Stimulated activated memory B cell treated with anti-CD40 and anti-IgM and Interleukin-4, amounts not matched to agents 10 μg/mL and 1 μg/mL and 100 μg/mL, for 72 hours (primary cell): ENCODE measurements at regions not wholly inside any gene's neighbourhood (a gene's known extent, or its start where the extent isn't known, plus 50 kb on each side); places are given as distances from the start of the nearest gene placed in this dataset.

ENCODE experiments used
- ATAC-seq: fragments of 150-1000 bp; cut with Tn5 transposase; 2 replicates; pipeline ENCODE4 v1.10.0; 2021
- H3K27ac Mint-ChIP-seq: one replicate; pipeline ENCODE4 v1.8.0; 2022; ENCODE audit warnings: mild to moderate bottlenecking, mixed read lengths
- H3K27me3 Mint-ChIP-seq: one replicate; pipeline ENCODE4 v1.8.0; 2022; ENCODE audit warnings: mixed read lengths
- H3K36me3 Mint-ChIP-seq: one replicate; pipeline ENCODE4 v1.8.0; 2022; ENCODE audit warnings: mixed read lengths
- H3K4me1 Mint-ChIP-seq: one replicate; pipeline ENCODE4 v1.8.0; 2022; ENCODE audit warnings: mixed read lengths
- H3K4me3 Mint-ChIP-seq: one replicate; pipeline ENCODE4 v1.8.0; 2022; ENCODE audit warnings: mild to moderate bottlenecking, moderate library complexity, mixed read lengths
- H3K9me3 Mint-ChIP-seq: one replicate; pipeline ENCODE4 v1.8.0; 2022; ENCODE audit warnings: mixed read lengths

GRCh38 chr12:19044891-19045290 is 84.6 kb upstream of the PLEKHA5 start:
- ATAC-seq: no peak
- H3K36me3 Mint-ChIP-seq: no peaks in the 10 kb centered on the region
- no peaks in the 10 kb centered on the region for H3K27me3 Mint-ChIP-seq
- H3K9me3 Mint-ChIP-seq: peaks cover 9% of the 10 kb centered on the region
- H3K27ac Mint-ChIP-seq: no peak overlapping the region
- H3K4me1 Mint-ChIP-seq: no peaks in the 10 kb centered on the region
- no peak overlapping the region for H3K4me3 Mint-ChIP-seq

- Mint-ChIP-seq H3K4me3 (no peak overlapping the region), H3K9me3 (peaks cover 9% of the 10 kb centered on the region), H3K27ac (no peak overlapping the region)
These were observed 84.1 kb upstream of the PLEKHA5 start for GRCh38 chr12:19045426-19045825.

DNA sequence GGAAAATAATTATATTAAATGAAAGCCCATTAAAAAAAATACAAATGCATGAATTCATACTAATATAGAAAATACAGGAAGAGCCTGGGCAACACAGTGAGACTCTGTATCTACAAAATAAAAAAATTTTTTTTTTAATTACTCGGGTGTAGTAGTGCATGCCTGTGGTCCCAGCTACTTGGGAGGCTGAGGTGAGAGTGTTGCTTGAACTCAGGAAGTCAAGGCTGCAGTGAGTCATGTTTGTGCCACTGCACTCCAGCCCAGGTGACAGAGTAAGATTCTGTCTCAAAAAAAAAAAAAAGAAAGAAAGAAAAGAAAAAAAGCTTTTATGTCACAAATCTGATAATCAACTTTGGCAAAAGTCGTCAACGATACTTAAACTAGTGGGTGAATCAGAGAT is 80.6 kb upstream of the PLEKHA5 start:
- Mint-ChIP-seq H3K27me3 (no peaks in the 10 kb centered on the region), H3K9me3 (peaks cover 10% of the 10 kb centered on the region), H3K27ac (no peak overlapping the region), H3K36me3 (no peaks in the 10 kb centered on the region), H3K4me1 (no peaks in the 10 kb centered on the region), H3K4me3 (no peak overlapping the region)
- ATAC-seq: no peak

More at GRCh38 chr12:19045426-19045825, 84.1 kb upstream of the PLEKHA5 start:
- Mint-ChIP-seq H3K27me3 (no peaks in the 10 kb centered on the region), H3K4me1 (no peaks in the 10 kb centered on the region), H3K36me3 (no peaks in the 10 kb centered on the region)
- ATAC-seq: no peak

DNA sequence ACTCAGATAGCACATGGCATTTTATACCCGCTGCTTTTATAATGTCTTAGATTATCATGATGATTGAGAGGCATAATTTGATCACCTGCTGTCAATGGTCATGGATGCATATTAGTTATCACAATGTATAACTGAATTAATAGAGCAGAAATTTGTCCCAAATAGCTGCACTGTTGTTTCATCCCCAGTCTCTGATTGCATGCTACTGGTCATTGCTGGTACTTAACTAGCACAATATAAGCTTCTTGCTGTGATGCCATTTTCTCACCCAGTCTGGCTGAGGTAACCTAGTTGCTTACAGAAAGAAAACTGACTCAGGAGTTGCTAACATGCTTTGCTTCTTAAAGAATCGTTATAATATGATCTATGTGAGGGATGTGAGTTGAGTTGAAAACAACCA is 76.8 kb upstream of the PLEKHA5 start:
- Mint-ChIP-seq H3K4me3 (no peak overlapping the region), H3K4me1 (no peaks in the 10 kb centered on the region), H3K36me3 (no peaks in the 10 kb centered on the region), H3K9me3 (peaks cover 4% of the 10 kb centered on the region), H3K27me3 (no peaks in the 10 kb centered on the region), H3K27ac (no peak overlapping the region)
- ATAC-seq: no peak

DNA sequence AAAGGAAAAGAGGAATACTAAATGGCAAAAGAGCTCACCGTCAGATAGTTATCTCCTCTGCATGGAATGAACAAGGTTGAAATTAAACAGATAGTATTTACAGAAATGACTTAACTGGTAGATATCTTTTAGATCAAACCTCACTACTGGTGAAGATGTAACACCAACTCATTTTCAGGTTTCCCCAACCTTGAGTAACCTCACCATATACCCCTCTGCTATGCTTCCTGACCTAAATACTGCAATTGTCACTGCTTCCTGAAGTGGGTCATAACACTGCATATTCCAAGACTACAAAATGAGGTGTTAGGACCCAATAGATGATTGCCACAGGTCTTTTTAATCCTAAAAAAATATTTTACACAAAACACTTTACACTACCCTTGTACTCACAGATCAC is 76.3 kb upstream of the PLEKHA5 start:
- Mint-ChIP-seq H3K27ac (no peak overlapping the region), H3K4me3 (no peak overlapping the region)

GRCh38 chr12:19054035-19054434 is 75.5 kb upstream of the PLEKHA5 start:
- Mint-ChIP-seq H3K4me3 (no peak overlapping the region), H3K4me1 (no peaks in the 10 kb centered on the region), H3K27ac (no peak overlapping the region), H3K27me3 (no peaks in the 10 kb centered on the region), H3K9me3 (peaks cover 4% of the 10 kb centered on the region), H3K36me3 (no peaks in the 10 kb centered on the region)
- ATAC-seq: no peak

More for the DNA sequence above, 76.3 kb upstream of the PLEKHA5 start:
- Mint-ChIP-seq H3K4me1 (no peaks in the 10 kb centered on the region), H3K36me3 (no peaks in the 10 kb centered on the region), H3K27me3 (no peaks in the 10 kb centered on the region), H3K9me3 (peaks cover 4% of the 10 kb centered on the region)
- ATAC-seq: no peak

- no peaks in the 10 kb centered on the region for H3K36me3 Mint-ChIP-seq
- H3K9me3 Mint-ChIP-seq: peaks cover 4% of the 10 kb centered on the region
These were observed 73.9 kb upstream of the PLEKHA5 start for GRCh38 chr12:19055589-19055988.

DNA sequence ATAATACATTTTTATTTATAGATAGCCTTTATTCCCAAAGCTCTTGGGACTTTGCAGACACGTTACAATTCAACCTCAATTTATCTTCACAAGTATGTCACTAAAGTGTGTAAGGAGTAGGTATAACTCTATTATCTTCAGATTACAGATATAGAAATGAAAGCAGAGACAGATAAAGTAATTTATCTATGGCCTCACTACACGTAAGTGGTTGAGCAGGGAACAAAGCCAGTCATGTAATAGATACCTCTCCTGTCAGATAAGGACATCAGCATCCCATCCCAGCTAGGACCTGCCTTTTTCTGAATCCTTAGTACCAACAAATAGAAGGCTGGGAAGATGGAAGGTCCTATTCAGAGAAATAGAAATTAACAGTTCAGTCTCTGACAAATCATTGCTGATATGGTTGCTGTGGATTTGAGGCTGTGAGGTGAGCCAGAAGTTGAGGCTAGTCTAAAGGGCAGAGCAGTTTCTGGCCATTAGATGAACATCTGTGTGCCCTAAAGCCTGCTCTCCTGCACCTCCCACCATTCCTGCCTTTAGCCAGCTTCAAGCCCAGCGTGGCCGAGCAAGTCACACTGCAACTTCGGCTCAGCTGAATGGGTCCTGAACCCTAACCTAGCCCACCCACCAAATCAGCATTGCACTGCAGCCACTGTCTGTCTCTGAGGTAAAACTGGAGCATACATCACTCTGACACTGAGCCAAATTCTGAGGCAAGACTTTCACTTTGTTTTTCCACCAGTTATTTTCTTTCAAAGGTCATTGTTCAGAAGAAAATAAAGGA is 71.1 kb upstream of the PLEKHA5 start:
- Mint-ChIP-seq H3K27me3 (no peaks in the 10 kb centered on the region), H3K9me3 (no peaks in the 10 kb centered on the region), H3K4me1 (no peaks in the 10 kb centered on the region), H3K4me3 (no peak overlapping the region), H3K36me3 (no peaks in the 10 kb centered on the region), H3K27ac (no peak overlapping the region)
- ATAC-seq: no peak

More at GRCh38 chr12:19055589-19055988, 73.9 kb upstream of the PLEKHA5 start:
- no peaks in the 10 kb centered on the region for H3K27me3 Mint-ChIP-seq
- ATAC-seq: no peak
- no peaks in the 10 kb centered on the region for H3K4me1 Mint-ChIP-seq
- H3K4me3 Mint-ChIP-seq: no peak overlapping the region
- H3K27ac Mint-ChIP-seq: no peak overlapping the region

DNA sequence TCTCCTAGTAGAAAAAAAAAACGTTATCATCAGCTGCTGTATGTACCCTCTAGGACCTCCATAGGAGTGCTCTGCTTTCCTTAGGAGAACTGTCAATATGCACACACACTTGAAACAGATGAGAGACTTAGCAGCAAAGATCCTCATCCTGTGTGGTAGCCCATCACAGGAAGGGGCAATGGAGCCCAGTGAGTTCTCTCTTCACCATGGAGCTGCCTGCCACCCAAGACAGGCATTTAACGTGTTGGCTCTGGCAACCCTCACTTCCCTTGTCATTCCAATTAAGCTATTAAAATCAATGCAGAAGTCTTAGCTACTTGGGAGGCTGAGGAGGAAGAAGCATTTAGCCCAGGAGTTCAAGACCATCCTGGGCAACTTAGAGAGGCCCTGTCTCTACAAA is 64.8 kb upstream of the PLEKHA5 start:
- H3K36me3 Mint-ChIP-seq: no peaks in the 10 kb centered on the region
- ATAC-seq: no peak
- no peaks in the 10 kb centered on the region for H3K9me3 Mint-ChIP-seq
- H3K27me3 Mint-ChIP-seq: no peaks in the 10 kb centered on the region
- H3K27ac Mint-ChIP-seq: no peak overlapping the region
- H3K4me3 Mint-ChIP-seq: no peak overlapping the region
- H3K4me1 Mint-ChIP-seq: no peaks in the 10 kb centered on the region

DNA sequence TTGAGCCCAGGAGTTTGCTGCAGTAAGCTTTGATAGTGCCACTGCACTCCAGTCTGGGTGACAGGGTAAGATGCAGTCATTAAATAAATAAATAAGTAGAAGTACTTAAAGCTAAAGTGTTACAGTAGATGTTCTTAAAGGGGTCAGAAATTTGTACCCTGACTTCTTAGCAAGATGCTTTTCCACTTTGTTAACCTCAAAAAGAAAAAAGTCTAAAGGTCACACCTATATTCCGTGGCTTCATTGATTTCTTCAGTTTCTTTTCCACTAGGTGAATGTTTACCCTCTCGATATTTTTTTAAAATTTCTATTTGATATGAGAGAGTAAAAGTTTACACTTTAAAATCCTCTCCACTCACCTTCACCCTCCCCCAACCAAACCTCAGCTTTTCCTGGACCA is 64.3 kb upstream of the PLEKHA5 start:
- Mint-ChIP-seq H3K27me3 (no peaks in the 10 kb centered on the region), H3K27ac (no peak overlapping the region), H3K4me3 (no peak overlapping the region), H3K4me1 (no peaks in the 10 kb centered on the region), H3K9me3 (no peaks in the 10 kb centered on the region), H3K36me3 (no peaks in the 10 kb centered on the region)
- ATAC-seq: no peak

GRCh38 chr12:19065871-19066270 is 63.7 kb upstream of the PLEKHA5 start:
- H3K4me1 Mint-ChIP-seq: no peaks in the 10 kb centered on the region
- no peak overlapping the region for H3K4me3 Mint-ChIP-seq
- no peaks in the 10 kb centered on the region for H3K27me3 Mint-ChIP-seq
- H3K9me3 Mint-ChIP-seq: no peaks in the 10 kb centered on the region
- no peak for ATAC-seq
- no peaks in the 10 kb centered on the region for H3K36me3 Mint-ChIP-seq
- no peak overlapping the region for H3K27ac Mint-ChIP-seq

- H3K27me3 Mint-ChIP-seq: no peaks in the 10 kb centered on the region
- ATAC-seq: no peak
- H3K27ac Mint-ChIP-seq: no peak overlapping the region
- no peaks in the 10 kb centered on the region for H3K36me3 Mint-ChIP-seq
- H3K4me3 Mint-ChIP-seq: no peak overlapping the region
- H3K4me1 Mint-ChIP-seq: no peaks in the 10 kb centered on the region
- H3K9me3 Mint-ChIP-seq: no peaks in the 10 kb centered on the region
These were observed 63.0 kb upstream of the PLEKHA5 start for GRCh38 chr12:19066475-19067001.

DNA sequence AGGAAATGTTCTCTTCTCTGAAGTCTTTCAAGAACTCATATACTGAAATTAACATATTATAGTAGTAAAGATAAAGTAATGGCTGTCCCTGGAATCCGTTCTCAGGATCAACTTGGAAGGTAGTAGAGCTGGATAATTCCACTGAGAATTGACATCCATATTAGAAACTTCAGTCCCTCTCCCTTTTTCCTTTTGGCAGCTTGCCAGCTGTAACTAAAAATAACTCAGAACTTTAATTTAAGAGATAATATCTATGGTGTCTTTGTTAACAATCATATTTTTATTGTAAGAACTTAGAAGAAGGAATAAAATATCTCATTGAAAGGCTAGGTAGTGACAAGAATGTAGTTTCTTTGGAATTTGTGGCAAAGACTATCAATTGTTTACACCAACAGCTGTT is 61.4 kb upstream of the PLEKHA5 start:
- Mint-ChIP-seq H3K4me1 (no peaks in the 10 kb centered on the region), H3K27me3 (no peaks in the 10 kb centered on the region), H3K9me3 (no peaks in the 10 kb centered on the region), H3K27ac (no peak overlapping the region), H3K4me3 (no peak overlapping the region), H3K36me3 (no peaks in the 10 kb centered on the region)
- no peak for ATAC-seq

- no peak for ATAC-seq
- no peaks in the 10 kb centered on the region for H3K9me3 Mint-ChIP-seq
- H3K4me3 Mint-ChIP-seq: no peak overlapping the region
- H3K4me1 Mint-ChIP-seq: no peaks in the 10 kb centered on the region
- no peak overlapping the region for H3K27ac Mint-ChIP-seq
- H3K27me3 Mint-ChIP-seq: no peaks in the 10 kb centered on the region
- H3K36me3 Mint-ChIP-seq: no peaks in the 10 kb centered on the region
These were observed 59.2 kb upstream of the PLEKHA5 start for GRCh38 chr12:19070341-19070740.

DNA sequence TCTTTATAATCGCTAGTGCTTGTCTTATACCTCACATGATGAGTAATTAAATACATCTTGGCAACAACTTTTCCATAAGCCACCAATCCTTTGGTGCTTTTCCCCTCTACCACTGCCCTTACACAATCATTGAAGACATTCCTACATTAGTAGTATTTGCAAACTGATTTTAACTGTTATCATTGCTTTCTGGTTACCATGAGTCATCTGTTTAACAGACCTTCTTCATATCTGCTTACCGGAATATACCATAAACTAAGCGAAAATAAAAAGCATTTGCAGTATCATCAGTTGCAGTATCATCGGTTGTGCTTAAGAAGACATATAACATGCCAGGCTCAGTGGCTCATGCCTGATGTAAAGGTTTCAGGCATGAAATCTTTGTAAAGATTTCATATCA is 54.8 kb upstream of the PLEKHA5 start:
- no peak for ATAC-seq
- Mint-ChIP-seq H3K4me1 (no peaks in the 10 kb centered on the region), H3K27me3 (no peaks in the 10 kb centered on the region), H3K4me3 (no peak overlapping the region), H3K27ac (no peak overlapping the region), H3K36me3 (no peaks in the 10 kb centered on the region), H3K9me3 (no peaks in the 10 kb centered on the region)

DNA sequence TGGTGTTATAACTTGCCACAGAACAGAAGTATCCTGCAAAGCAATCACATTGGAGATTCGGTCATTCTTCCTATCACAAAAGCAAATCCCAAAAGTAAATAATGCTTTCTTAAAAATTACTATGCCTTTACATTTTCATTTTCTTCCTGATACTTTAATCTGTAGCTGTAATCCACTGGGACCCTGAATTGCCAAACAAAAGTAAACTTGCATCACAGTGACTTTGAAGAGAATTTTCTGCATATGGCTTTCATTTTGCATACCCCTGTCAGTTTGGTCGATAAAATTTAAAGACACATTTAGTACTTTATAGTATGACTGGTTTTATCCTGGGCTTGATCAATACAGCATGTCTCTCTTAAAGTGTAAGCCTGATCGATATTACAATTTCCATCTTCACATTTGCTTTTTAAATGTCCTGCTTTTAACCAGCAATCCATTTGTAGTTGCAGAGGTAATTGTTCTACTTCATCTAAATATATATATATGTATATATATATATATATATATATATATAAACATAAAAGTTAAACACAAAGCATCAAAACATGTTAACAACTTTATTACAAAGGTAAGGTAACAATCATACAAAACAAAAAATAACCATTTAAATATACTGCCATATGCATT is 53.7 kb upstream of the PLEKHA5 start:
- Mint-ChIP-seq H3K9me3 (no peaks in the 10 kb centered on the region), H3K36me3 (no peaks in the 10 kb centered on the region), H3K4me3 (no peak overlapping the region), H3K27me3 (no peaks in the 10 kb centered on the region), H3K27ac (no peak overlapping the region), H3K4me1 (no peaks in the 10 kb centered on the region)
- ATAC-seq: no peak
